ENCODE measurements at regions not wholly inside any gene's neighbourhood (a gene's known extent, or its start where the extent isn't known, plus 50 kb on each side); places are given as distances from the start of the nearest gene placed in this dataset.

DNA sequence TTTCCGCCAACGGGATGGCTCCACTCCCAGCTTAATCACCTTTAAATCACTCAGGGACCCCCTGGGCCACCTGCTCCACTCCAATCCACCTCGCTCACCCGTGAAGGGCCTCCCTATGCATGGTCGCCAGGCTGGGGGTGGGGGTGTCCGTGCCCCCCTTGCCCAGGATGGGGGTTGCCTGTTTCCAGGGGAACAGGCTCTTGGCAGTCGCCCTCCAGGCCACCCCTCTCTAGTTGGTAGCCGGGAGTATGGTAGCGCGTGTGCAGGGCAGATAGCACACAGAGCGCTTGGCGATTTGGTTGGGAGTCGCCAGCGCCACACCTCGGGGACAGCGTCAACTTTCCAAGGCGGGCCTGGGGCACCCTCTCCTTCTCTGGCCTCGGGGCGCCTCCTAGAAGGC, 134.9 kb upstream of the ZNF92 start:
- Histone ChIP-seq H3K4me2 (ENCODE audit: extremely low read depth, insufficient read depth, low read length) (no peak overlapping the region), H3K27me3 (ENCODE audit: control insufficient read depth, insufficient read depth, low read length) (no peaks in the 10 kb centered on the region), H3K4me3 (replicated peaks in 1 of 4; ENCODE audit: control extremely low read depth in 1 of 4, insufficient read depth in 1 of 4, low read depth in 3 of 4, low read length in 4 of 4) (no peak overlapping the region), H3K4me1 (ENCODE audit: control insufficient read depth, extremely low read depth, insufficient read depth, low read length) (no peaks in the 10 kb centered on the region), H3K9me3 (ENCODE audit: control insufficient read depth, insufficient read depth, low read depth, low read length) (no peaks in the 10 kb centered on the region), H3K27ac (ENCODE audit: insufficient read depth, low read length) (no peak overlapping the region), H3K9ac (ENCODE audit: insufficient read depth, low read length) (no peak overlapping the region), H3K79me2 (ENCODE audit: control insufficient read depth, insufficient read depth, low read length) (no peaks in the 10 kb centered on the region), H2AFZ (ENCODE audit: low read length) (no peak overlapping the region), H3K36me3 (ENCODE audit: control insufficient read depth, insufficient read depth, low read length) (no peaks in the 10 kb centered on the region), H4K20me1 (ENCODE audit: control insufficient read depth, extremely low read depth, insufficient read depth, low read length) (no peaks in the 10 kb centered on the region)
- no peak for TF ChIP-seq CTCF (conservative IDR thresholded peaks at IDR 0.05 in 1 of 2, IDR thresholded peaks at IDR 0.05 in 1 of 2; ENCODE audit: low read depth in 1 of 2, low read length in 2 of 2)
- TF ChIP-seq EZH2 (IDR thresholded peaks at IDR 0.05; ENCODE audit: low read length, missing control alignments), result no peak
- no peak for DNase-seq (ENCODE audit: low read depth in 2 of 2)

GRCh38 chr7:65235586-65235985, 138.1 kb upstream of the ZNF92 start:
- H3K9me3 ChIP-seq (ENCODE audit: control insufficient read depth, insufficient read depth, low read depth, low read length), result no peaks in the 10 kb centered on the region
- no peaks in the 10 kb centered on the region for H4K20me1 ChIP-seq (ENCODE audit: control insufficient read depth, extremely low read depth, insufficient read depth, low read length)
- no peak overlapping the region for H3K9ac ChIP-seq (ENCODE audit: insufficient read depth, low read length)
- TF ChIP-seq EZH2 (IDR thresholded peaks at IDR 0.05; ENCODE audit: low read length, missing control alignments), result no peak
- TF ChIP-seq CTCF (conservative IDR thresholded peaks at IDR 0.05 in 1 of 2, IDR thresholded peaks at IDR 0.05 in 1 of 2; ENCODE audit: low read depth in 1 of 2, low read length in 2 of 2), result no peak
- no peaks in the 10 kb centered on the region for H3K79me2 ChIP-seq (ENCODE audit: control insufficient read depth, insufficient read depth, low read length)
- H3K36me3 ChIP-seq (ENCODE audit: control insufficient read depth, insufficient read depth, low read length), result no peaks in the 10 kb centered on the region
- no peak for DNase-seq (ENCODE audit: low read depth in 2 of 2)
- no peak overlapping the region for H3K4me3 ChIP-seq (replicated peaks in 1 of 4; ENCODE audit: control extremely low read depth in 1 of 4, insufficient read depth in 1 of 4, low read depth in 3 of 4, low read length in 4 of 4)
- H3K4me1 ChIP-seq (ENCODE audit: control insufficient read depth, extremely low read depth, insufficient read depth, low read length), result no peaks in the 10 kb centered on the region
- no peaks in the 10 kb centered on the region for H3K27me3 ChIP-seq (ENCODE audit: control insufficient read depth, insufficient read depth, low read length)
- H3K27ac ChIP-seq (ENCODE audit: insufficient read depth, low read length), result no peak overlapping the region
- H2AFZ ChIP-seq (ENCODE audit: low read length), result no peak overlapping the region
- H3K4me2 ChIP-seq (ENCODE audit: extremely low read depth, insufficient read depth, low read length), result no peak overlapping the region

DNA sequence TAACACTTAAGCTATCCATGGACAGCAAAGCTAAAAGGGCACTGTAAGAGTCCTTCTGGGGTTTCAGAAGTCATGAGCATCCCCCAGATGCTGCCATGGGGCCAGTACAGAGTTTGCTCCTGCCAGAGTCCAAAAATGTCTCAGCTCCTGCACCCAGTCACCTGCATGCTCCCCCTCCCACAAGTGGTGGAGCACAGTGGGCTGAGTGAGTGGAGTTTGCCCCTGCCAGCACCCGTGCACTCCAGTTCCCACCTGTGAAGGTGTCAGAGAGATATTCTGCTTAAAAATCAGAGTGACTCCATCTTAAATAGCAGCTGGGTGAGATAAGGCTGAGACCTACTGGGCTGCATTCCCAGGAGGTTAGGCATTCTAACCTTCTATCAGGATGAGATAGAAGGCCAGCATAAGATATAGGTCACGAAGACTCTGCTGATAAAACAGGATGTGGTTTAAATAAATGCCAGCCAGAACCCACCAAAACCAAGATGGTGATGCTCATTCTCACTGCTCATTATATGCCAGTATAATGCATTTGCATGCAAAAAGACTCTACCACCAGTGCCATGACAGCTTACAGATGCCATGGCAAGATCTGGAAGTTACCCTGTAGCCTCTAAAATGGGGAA, 140.1 kb upstream of the ZNF92 start:
- H3K79me2 ChIP-seq (ENCODE audit: control insufficient read depth, insufficient read depth, low read length), result no peaks in the 10 kb centered on the region
- no peak for DNase-seq (ENCODE audit: low read depth in 2 of 2)
- H4K20me1 ChIP-seq (ENCODE audit: control insufficient read depth, extremely low read depth, insufficient read depth, low read length), result no peaks in the 10 kb centered on the region
- TF ChIP-seq CTCF (conservative IDR thresholded peaks at IDR 0.05 in 1 of 2, IDR thresholded peaks at IDR 0.05 in 1 of 2; ENCODE audit: low read depth in 1 of 2, low read length in 2 of 2), result no peak
- TF ChIP-seq EZH2 (IDR thresholded peaks at IDR 0.05; ENCODE audit: low read length, missing control alignments), result no peak
- H3K4me2 ChIP-seq (ENCODE audit: extremely low read depth, insufficient read depth, low read length), result no peak overlapping the region
- no peak overlapping the region for H3K4me3 ChIP-seq (replicated peaks in 1 of 4; ENCODE audit: control extremely low read depth in 1 of 4, insufficient read depth in 1 of 4, low read depth in 3 of 4, low read length in 4 of 4)
- H2AFZ ChIP-seq (ENCODE audit: low read length), result no peak overlapping the region
- H3K36me3 ChIP-seq (ENCODE audit: control insufficient read depth, insufficient read depth, low read length), result no peaks in the 10 kb centered on the region
- no peak overlapping the region for H3K27ac ChIP-seq (ENCODE audit: insufficient read depth, low read length)
- H3K4me1 ChIP-seq (ENCODE audit: control insufficient read depth, extremely low read depth, insufficient read depth, low read length), result no peaks in the 10 kb centered on the region
- H3K9ac ChIP-seq (ENCODE audit: insufficient read depth, low read length), result no peak overlapping the region
- H3K9me3 ChIP-seq (ENCODE audit: control insufficient read depth, insufficient read depth, low read depth, low read length), result no peaks in the 10 kb centered on the region
- H3K27me3 ChIP-seq (ENCODE audit: control insufficient read depth, insufficient read depth, low read length), result no peaks in the 10 kb centered on the region
